HCT116 (cell line): ENCODE measurements at regions not wholly inside any gene's neighbourhood (a gene's known extent, or its start where the extent isn't known, plus 50 kb on each side); places are given as distances from the start of the nearest gene placed in this dataset.

Experiments used
- CBX3 ChIP-seq: IDR thresholded peaks from 2 replicates; pipeline ENCODE4 v1.6.1; 2012; ENCODE audit warnings: low read depth
- CTCF ChIP-seq, 3 experiments: fragments of 200-600 bp in 1 of 3; sonication (generic) in 1 of 3; IDR thresholded peaks in 2 of 3; conservative IDR thresholded peaks in 1 of 3; 2 replicates each; pipeline ENCODE4 v1.5.1; 2012 to 2017; ENCODE audit warnings: low read depth in 2 of 3, low read length in 2 of 3, antibody characterized with exemption in 1 of 3, borderline replicate concordance in 1 of 3, control low read depth in 1 of 3, mild to moderate bottlenecking in 1 of 3, mixed read lengths in 1 of 3, mixed run types in 1 of 3, moderate library complexity in 1 of 3; ENCODE audit not compliant: insufficient read depth in 1 of 3
- EZH2phosphoT487 ChIP-seq: fragments of 200-600 bp; IDR thresholded peaks from 2 replicates; pipeline ENCODE4 v1.6.1; 2018; ENCODE audit warnings: antibody characterized with exemption, borderline replicate concordance
- FOSL1 ChIP-seq: IDR thresholded peaks from 2 replicates; pipeline ENCODE4 v1.6.1; 2012; ENCODE audit warnings: low read depth
- POLR2A ChIP-seq: IDR thresholded peaks from 2 replicates; pipeline ENCODE4 v1.7.0; 2011; ENCODE audit warnings: borderline replicate concordance; ENCODE audit not compliant: insufficient read depth, insufficient read length; ENCODE audit errors: extremely low read depth
- POLR2AphosphoS5 ChIP-seq: IDR thresholded peaks from 2 replicates; pipeline ENCODE4 v1.6.1; 2011; ENCODE audit warnings: mild to moderate bottlenecking, low read depth, low read length, moderate library complexity
- RAD21 ChIP-seq: IDR thresholded peaks from 2 replicates; pipeline ENCODE4 v1.6.1; 2012; ENCODE audit warnings: low read depth, mild to moderate bottlenecking
- REST ChIP-seq: IDR thresholded peaks from 2 replicates; pipeline ENCODE4 v1.6.1; 2012; ENCODE audit warnings: low read depth
- YY1 ChIP-seq: IDR thresholded peaks from 2 replicates; pipeline ENCODE4 v1.6.1; 2011; ENCODE audit warnings: low read length, low read depth, moderate library complexity, mild to moderate bottlenecking; ENCODE audit not compliant: insufficient replicate concordance; ENCODE audit errors: extremely low read depth
- ZBTB33 ChIP-seq: IDR thresholded peaks from 2 replicates; pipeline ENCODE4 v1.6.1; 2011; ENCODE audit warnings: mild to moderate bottlenecking, low read length, moderate library complexity; ENCODE audit not compliant: insufficient replicate concordance; ENCODE audit errors: extremely low read depth

GRCh38 chr10:33501161-33501560 lies 166.7 kb upstream of the NRP1 start:
- TF ChIP-seq POLR2A = no peak
- no peak for TF ChIP-seq CTCF (IDR thresholded peaks at IDR 0.05 in 2 of 3, conservative IDR thresholded peaks at IDR 0.05 in 1 of 3; ENCODE audit: borderline replicate concordance in 1 of 3, insufficient read depth in 1 of 3, low read depth in 2 of 3, low read length in 2 of 3)
- no peak for TF ChIP-seq YY1
- TF ChIP-seq ZBTB33 = no peak
- no peak for TF ChIP-seq EZH2phosphoT487
- TF ChIP-seq REST = no peak
- no peak for TF ChIP-seq POLR2AphosphoS5
- no peak for TF ChIP-seq CBX3
- no peak for TF ChIP-seq RAD21
- TF ChIP-seq FOSL1 = no peak
